Left ventricle myocardium inferior (tissue), 1 donor: ENCODE measurements at regions not wholly inside any gene's neighbourhood (a gene's known extent, or its start where the extent isn't known, plus 50 kb on each side); places are given as distances from the start of the nearest gene placed in this dataset.
A peak's percentile ranks its signal among the peaks of the same experiment; 100 is the strongest.

Experiments used
- DNase-seq: peaks from one replicate; pipeline ENCODE4 v3.0.0-alpha.2; 2020
- H3K27ac ChIP-seq: fragments of 200-600 bp; replicated peaks from 2 replicates; pipeline ENCODE4 v1.8.0; 2021
- H3K27me3 ChIP-seq: fragments of 200-600 bp; 2 replicates; pipeline ENCODE4 v1.8.0; 2021; ENCODE audit warnings: low read depth
- H3K36me3 ChIP-seq: fragments of 200-600 bp; 2 replicates; pipeline ENCODE4 v1.8.0; 2021
- H3K4me1 ChIP-seq: fragments of 200-600 bp; 2 replicates; pipeline ENCODE4 v1.8.0; 2021
- H3K4me3 ChIP-seq: fragments of 200-600 bp; 2 replicates; pipeline ENCODE4 v1.8.0; 2021; ENCODE audit warnings: mild to moderate bottlenecking, moderate library complexity
- H3K9me3 ChIP-seq: fragments of 200-600 bp; replicated peaks from 2 replicates; pipeline ENCODE4 v1.8.0; 2021
- CTCF ChIP-seq: fragments of 200-600 bp; IDR thresholded peaks from 2 replicates; pipeline ENCODE4 v1.8.0; 2021; ENCODE audit warnings: antibody characterized with exemption, mild to moderate bottlenecking, borderline replicate concordance
- intact Hi-C: fragments of 100-400 bp; cut with micrococcal nuclease; formaldehyde crosslinking; loops from one replicate; pipeline ENCODE4 v1.11.0; 2022
- donor health status: DM: no; HTN: yes; CAD: no; lungs with severe emphysema.

- H3K4me1 ChIP-seq = peaks cover 40% of the 10 kb centered on the region
- TF ChIP-seq CTCF = no peak
- DNase-seq = no peak
- no peaks in the 10 kb centered on the region for H3K9me3 ChIP-seq
- intact Hi-C loops = no loop called here
- H3K27ac ChIP-seq = peak overlapping the region; percentile 44
- H3K36me3 ChIP-seq = no peaks in the 10 kb centered on the region
- H3K4me3 ChIP-seq = peak overlapping the region; percentile 79
- H3K27me3 ChIP-seq = peaks cover 45% of the 10 kb centered on the region
Measured at GRCh38 chr20:36093804-36094145, 60.8 kb upstream of the EPB41L1 start.

- H3K9me3 ChIP-seq = no peaks in the 10 kb centered on the region
- peak overlapping the region; percentile 44 for H3K27ac ChIP-seq
- TF ChIP-seq CTCF = no peak
- peaks cover 39% of the 10 kb centered on the region for H3K27me3 ChIP-seq
- DNase-seq = no peak
- peaks cover 40% of the 10 kb centered on the region for H3K4me1 ChIP-seq
- H3K36me3 ChIP-seq = no peaks in the 10 kb centered on the region
- peak overlapping the region; percentile 79 for H3K4me3 ChIP-seq
- intact Hi-C loops = no loop called here
Measured at GRCh38 chr20:36094497-36094896, 60.0 kb upstream of the EPB41L1 start.

- no peaks in the 10 kb centered on the region for H3K36me3 ChIP-seq
- H3K4me1 ChIP-seq = peaks cover 40% of the 10 kb centered on the region
- no peak overlapping the region for H3K4me3 ChIP-seq
- DNase-seq = no peak
- no peak overlapping the region for H3K27ac ChIP-seq
- no peaks in the 10 kb centered on the region for H3K9me3 ChIP-seq
- TF ChIP-seq CTCF = no peak
- intact Hi-C loops = no loop called here
- peaks cover 19% of the 10 kb centered on the region for H3K27me3 ChIP-seq
Measured at GRCh38 chr20:36096435-36096834, 58.1 kb upstream of the EPB41L1 start.

GRCh38 chr20:36097337-36098151 is 57.0 kb upstream of the EPB41L1 start:
- Histone ChIP-seq H3K9me3 (no peaks in the 10 kb centered on the region), H3K4me1 (peaks cover 31% of the 10 kb centered on the region), H3K27me3 (peaks cover 8% of the 10 kb centered on the region), H3K27ac (peak overlapping the region; percentile 48), H3K36me3 (no peaks in the 10 kb centered on the region), H3K4me3 (no peak overlapping the region)
- DNase-seq = no peak
- TF ChIP-seq CTCF = no peak
- intact Hi-C loops = no loop called here

- DNase-seq = no peak
- H3K9me3 ChIP-seq = no peaks in the 10 kb centered on the region
- no peaks in the 10 kb centered on the region for H3K36me3 ChIP-seq
- H3K4me1 ChIP-seq = peaks cover 31% of the 10 kb centered on the region
- intact Hi-C loops = no loop called here
- peak overlapping the region; percentile 48 for H3K27ac ChIP-seq
- no peak for TF ChIP-seq CTCF
- H3K4me3 ChIP-seq = no peak overlapping the region
- H3K27me3 ChIP-seq = peaks cover under 1% of the 10 kb centered on the region
Measured at GRCh38 chr20:36098364-36098763, 56.2 kb upstream of the EPB41L1 start.
